Stromal cell of bone marrow (primary cell): ENCODE measurements at regions not wholly inside any gene's neighbourhood (a gene's known extent, or its start where the extent isn't known, plus 50 kb on each side); places are given as distances from the start of the nearest gene placed in this dataset.

ENCODE experiments used
- DNase-seq: peaks from one replicate; pipeline ENCODE4 v3.0.0-alpha.2; 2012; ENCODE audit warnings: low read depth

- DNase-seq: no peak
These were observed 101.3 kb upstream of the FZD8 start for GRCh38 chr10:35743351-35743750.

GRCh38 chr10:35739998-35740397, 97.9 kb upstream of the FZD8 start:
- peak; percentile 32 for DNase-seq

GRCh38 chr10:35735412-35735811, 93.3 kb upstream of the FZD8 start:
- DNase-seq: peak; percentile 70

- no peak for DNase-seq
These were observed 89.7 kb upstream of the FZD8 start for GRCh38 chr10:35731828-35732227.

- DNase-seq: no peak
These were observed 86.2 kb upstream of the FZD8 start for GRCh38 chr10:35728341-35728740.

GRCh38 chr10:35726846-35727245, 84.8 kb upstream of the FZD8 start:
- DNase-seq: no peak

- DNase-seq: no peak
These were observed 81.9 kb upstream of the FZD8 start for GRCh38 chr10:35723992-35724391.

- no peak for DNase-seq
These were observed 81.0 kb upstream of the FZD8 start for GRCh38 chr10:35723059-35723458.

- no peak for DNase-seq
These were observed 80.5 kb upstream of the FZD8 start for GRCh38 chr10:35722636-35723035.

- no peak for DNase-seq
These were observed 80.1 kb upstream of the FZD8 start for GRCh38 chr10:35722226-35722625.

- DNase-seq: no peak
These were observed 78.3 kb upstream of the FZD8 start for GRCh38 chr10:35720366-35720765.

- DNase-seq: no peak
These were observed 74.7 kb upstream of the FZD8 start for GRCh38 chr10:35716776-35717175.

- no peak for DNase-seq
These were observed 70.4 kb upstream of the FZD8 start for GRCh38 chr10:35712486-35712885.

GRCh38 chr10:35711615-35712411, 69.7 kb upstream of the FZD8 start:
- no peak for DNase-seq

- DNase-seq: no peak
These were observed 65.7 kb upstream of the FZD8 start for GRCh38 chr10:35707642-35708425.

- no peak for DNase-seq
These were observed 64.9 kb upstream of the FZD8 start for GRCh38 chr10:35706959-35707358.

GRCh38 chr10:35705671-35706070, 63.6 kb upstream of the FZD8 start:
- no peak for DNase-seq

- no peak for DNase-seq
These were observed 63.0 kb upstream of the FZD8 start for GRCh38 chr10:35705051-35705450.

GRCh38 chr10:35704401-35704800, 62.3 kb upstream of the FZD8 start:
- no peak for DNase-seq

- DNase-seq: no peak
These were observed 58.4 kb upstream of the FZD8 start for GRCh38 chr10:35700487-35700882.

- DNase-seq: no peak
These were observed 57.9 kb upstream of the FZD8 start for GRCh38 chr10:35699848-35700486.

GRCh38 chr10:35696392-35697287, 54.5 kb upstream of the FZD8 start:
- no peak for DNase-seq
